RPMI7951 (cell line): ENCODE measurements at regions not wholly inside any gene's neighbourhood (a gene's known extent, or its start where the extent isn't known, plus 50 kb on each side); places are given as distances from the start of the nearest gene placed in this dataset.
"Not testable (repeated sequence)": the region's sequence is repeated elsewhere in the genome, so short reads cannot be mapped to it uniquely, and the experiment has no call there.

Experiments
- DNase-seq: peaks from one replicate; pipeline ENCODE4 v3.0.0-alpha.2; 2012; ENCODE audit warnings: low read depth

GRCh38 chr14:38710881-38711280 is 392.2 kb downstream of the SEC23A start:
- no peak for DNase-seq

GRCh38 chr14:38710196-38710595 is 392.8 kb downstream of the SEC23A start:
- DNase-seq, result no peak

DNA sequence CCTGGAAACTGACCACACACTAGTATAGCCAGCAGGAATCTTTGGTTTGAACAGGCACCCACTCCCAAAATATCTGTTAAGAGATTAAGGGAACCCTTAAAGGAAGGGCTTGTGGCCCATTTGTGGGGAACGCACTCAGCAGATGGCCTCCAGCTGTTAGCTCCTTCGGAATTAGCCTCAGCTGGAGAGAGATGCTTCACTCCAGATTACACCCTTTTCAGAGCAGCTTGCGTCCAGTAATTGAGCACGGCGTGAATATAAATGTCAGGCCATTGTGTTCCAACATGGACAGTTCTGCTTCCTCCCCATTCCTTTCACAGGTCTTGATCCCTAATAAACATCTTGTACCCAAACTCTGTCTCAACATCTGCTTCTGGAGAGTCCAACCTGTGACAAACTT is 397.8 kb downstream of the SEC23A start:
- DNase-seq, result no peak

GRCh38 chr14:38704220-38704619 is 398.8 kb downstream of the SEC23A start:
- DNase-seq, result no peak

DNA sequence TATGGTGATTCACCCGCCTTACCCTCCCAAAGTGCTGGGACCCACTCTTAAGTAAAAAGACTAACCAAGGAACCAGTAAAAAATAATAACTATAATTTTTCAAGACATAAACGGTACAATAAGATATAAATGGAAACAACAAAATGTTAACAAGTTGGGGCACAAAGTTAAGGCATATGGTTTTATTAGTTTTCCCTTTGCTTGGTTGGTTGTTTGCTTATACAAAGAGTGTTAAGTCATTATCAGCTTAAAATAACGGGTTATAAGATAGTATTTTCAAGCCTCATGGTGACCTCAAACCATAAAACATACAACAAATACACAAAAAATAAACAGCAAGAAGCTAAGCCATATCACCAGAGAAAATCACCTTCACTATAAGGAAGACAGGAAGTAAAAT is 406.1 kb downstream of the SEC23A start:
- no peak for DNase-seq

GRCh38 chr14:38693423-38693822 is 409.6 kb downstream of the SEC23A start:
- no peak for DNase-seq

DNA sequence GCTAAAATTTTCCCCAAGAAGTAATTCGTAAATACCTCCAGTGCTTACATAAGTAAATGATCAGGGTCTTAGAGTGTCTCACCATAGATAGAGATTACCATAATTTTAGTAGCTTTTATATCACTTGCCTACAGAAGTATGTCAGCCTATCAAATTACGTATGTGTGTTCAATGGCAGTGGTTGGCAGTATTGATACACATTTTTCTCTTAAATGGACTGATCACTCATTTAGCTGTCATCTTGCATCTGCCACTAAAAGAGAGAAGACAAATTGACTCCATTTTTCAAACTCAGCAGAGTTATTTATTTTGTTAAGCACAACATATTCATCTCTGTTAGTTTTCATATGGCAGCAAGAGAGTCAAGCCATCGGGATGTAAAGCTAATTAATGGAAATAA is 413.1 kb upstream of the CLEC14A start:
- DNase-seq, result no peak

DNA sequence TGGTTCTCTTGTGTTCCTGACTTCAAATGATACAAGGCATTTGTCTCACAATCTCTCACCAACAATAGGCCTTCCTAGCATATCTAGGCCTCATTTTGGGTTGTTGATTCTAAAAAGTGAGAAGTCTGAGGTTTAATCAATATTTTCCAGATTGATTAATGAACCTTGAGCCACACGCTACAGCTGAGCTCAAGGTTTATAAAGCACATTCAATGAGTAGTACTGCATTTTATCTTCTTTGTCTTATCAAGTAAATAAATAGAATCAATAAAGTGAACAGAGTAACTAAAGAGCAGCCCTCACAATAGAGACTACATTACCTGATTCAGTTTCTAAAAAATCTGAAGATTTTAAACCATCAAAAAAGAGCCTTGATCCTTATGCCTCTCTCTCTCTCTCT is 407.5 kb upstream of the CLEC14A start:
- no peak for DNase-seq

DNA sequence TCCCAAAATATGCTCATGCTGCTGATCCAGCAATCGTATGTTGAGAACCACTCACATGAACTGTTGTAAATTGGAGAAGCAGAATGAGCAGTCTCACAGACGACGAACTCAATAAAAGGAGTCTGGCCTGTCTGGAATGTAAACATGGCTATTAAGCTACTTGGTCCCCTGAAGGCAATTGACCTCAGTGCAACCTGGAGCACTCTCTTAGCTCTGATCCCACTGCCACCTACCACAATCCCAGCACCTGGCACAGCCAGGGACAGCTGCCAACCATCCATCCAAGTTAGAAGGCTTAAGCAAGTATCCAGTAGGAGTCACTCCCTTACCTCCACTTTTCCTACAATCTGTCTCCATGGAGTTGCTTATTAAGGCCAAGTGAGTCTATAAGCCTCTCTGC is 406.9 kb upstream of the CLEC14A start:
- no peak for DNase-seq

DNA sequence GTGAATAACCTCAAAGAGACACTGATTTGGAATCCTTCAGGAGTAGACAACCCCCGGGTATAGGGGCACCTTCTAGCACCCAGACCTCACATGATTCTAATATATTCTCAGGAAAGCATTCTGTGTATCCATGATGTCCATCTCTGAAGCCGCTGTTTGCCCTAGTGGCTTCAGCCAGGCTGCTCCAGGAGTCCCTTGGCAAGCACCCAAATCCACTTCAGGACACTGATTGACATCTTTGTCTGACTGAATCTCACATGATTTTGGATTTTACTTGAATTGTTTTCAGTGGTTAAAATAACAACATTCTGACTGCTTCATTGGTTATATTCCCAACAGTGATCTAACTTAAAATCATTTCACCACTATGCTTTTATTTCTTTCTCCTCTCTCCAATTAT is 390.5 kb upstream of the CLEC14A start:
- DNase-seq, result no peak

DNA sequence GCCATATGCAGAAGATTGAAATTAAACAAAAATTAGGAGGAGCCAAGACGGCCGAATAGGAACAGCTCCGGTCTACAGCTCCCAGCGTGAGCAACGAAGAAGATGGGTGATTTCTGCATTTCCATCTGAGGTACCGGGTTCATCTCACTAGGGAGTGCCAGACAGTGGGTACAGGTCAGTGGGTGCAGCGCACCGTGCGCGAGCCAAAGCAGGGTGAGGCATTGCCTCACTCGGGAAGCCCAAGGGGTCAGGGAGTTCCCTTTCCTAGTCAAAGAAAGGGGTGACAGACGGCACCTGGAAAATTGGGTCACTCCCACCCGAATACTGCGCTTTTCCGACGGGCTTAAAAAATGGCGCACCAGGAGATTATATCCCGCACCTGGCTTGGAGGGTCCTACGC is 379.0 kb upstream of the CLEC14A start:
- not testable (repeated sequence) for DNase-seq

DNA sequence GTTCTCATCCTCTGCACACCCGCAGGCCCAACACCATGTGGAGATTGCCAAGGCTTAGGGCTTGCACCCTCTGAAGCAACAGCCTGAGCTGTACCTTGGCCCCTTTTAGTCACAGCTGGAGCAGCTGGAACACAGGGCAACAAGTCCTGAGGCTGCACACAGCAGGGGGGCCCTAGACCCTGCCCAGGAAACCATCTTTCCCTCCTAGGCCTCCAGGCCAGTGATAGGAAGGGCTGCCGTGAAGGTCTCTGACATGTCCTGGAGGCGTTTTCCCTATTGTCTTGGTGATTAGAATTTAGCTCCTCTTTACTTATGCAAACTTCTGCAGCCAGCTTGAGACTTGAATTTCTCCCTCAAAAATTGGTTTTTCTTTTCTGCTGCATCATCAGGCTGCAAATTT is 373.5 kb upstream of the CLEC14A start:
- DNase-seq, result no peak

DNA sequence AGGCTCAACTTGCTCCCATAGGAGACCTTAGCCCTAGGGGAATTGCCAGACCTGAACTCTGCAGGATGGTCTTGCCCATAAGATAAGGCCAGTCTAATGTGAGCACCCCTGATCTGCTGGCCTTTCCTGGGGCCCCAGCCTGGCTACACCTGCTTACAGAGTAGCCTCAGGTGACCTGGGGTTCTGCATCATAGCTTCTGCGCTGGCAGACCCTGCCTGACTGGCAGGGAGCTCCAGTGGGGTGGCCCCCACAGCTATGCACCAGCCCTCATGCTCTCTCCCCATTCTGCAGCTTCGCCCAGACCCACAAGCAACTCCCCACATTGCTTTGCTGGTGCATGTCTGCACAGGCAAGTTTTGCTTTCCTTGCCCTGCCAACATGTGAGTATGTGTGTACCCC is 371.3 kb upstream of the CLEC14A start:
- DNase-seq, result no peak

GRCh38 chr14:38623661-38624060 is 367.8 kb upstream of the CLEC14A start:
- DNase-seq, result no peak

DNA sequence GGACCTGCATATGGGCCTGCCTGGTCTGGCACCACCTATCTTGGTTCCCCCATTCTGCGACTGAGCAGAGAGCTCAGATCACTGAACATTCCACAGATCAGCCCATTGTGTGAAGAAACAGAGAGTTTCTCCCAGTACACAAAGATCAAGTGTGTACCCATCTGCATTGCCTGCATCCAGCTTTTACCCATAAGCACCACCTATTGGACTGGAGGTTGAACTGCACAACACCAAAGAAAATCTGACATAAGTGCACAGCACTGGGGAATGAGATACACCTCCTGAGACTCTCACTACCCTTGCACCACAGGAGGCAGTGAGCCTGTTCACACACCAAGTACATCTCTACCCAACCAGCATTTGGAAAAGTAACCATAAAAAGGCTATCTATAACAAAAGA is 362.6 kb upstream of the CLEC14A start:
- DNase-seq, result no peak

DNA sequence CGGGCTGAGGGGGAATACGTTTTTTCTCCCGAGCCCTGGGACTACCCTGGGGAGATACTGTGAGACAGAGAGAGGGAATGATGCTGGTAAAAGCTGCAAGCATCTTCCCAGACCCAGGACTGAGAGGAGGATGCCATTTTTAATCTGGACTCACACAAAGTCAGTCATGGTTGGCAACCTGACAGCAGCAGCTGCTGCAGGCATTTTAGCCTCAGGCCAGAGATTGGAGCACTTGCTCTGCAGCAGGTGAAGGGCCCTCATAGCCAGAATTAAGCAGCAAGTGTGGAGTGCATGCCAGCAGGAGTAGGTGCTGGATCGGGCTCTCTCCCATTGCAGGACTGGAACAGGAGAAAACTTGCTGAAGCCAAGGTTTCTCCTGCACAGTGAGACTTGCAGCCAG is 361.1 kb upstream of the CLEC14A start:
- no peak for DNase-seq

GRCh38 chr14:38611928-38612327 is 356.0 kb upstream of the CLEC14A start:
- DNase-seq, result no peak

DNA sequence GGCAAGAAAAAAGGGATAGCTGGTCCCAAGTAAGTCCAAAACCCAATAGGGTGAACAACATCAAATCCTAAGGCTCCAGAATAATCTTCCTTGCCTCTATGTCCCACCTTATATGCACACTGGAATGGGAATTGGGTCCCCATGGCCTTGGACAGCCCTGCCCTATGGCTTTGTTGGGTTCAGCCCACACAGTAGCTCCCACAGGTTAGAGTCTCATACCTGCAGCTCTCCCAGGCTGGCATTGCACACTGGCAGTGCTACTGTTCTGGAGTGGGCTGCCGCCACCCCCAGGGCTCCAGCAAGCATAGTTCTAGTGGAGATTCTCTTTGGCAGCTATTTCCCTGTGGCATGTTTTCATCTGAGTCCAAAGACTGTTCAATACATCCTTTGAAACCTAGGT is 352.4 kb upstream of the CLEC14A start:
- no peak for DNase-seq

DNA sequence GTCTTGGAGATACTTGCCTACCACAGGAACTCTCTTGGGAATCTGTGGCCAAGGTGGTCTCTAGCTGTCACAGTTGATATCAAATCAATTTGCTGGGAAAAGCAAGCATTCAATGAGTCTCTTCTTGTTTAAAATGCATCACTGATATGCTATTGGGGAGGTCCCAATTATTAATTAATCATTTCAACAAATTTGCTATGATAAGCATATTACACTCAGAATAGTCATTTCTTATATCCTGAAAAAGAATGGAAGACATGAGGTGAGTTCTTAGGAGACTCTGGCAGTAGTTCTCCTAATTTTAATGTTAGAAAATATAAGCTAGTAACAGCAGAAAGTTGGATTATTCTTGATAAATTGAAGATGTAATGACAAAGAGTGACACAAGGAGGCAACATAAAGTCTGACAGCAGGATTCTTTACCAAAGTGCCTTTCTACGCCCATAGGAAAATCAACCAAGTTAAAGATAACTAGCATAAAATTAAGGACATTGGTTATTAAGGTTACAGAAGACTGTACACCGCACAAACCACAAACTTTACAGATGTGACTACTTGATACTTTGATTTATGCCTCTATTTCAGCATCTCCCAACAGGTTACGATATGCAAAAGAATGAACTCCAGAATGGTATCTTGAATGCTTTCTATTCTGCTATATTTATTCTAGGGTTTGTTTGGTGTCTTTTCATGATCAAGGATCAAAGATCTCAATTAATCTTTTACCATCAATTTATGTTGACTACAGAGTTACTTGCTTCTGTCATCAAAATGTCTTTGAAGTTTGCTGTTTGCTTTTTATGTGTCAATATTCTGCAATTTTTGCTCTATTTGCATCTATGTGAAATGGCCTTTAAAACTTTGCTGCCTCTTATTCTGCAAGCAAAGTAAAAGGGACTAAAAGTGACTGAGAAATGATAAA is 349.6 kb upstream of the CLEC14A start:
- no peak for DNase-seq

GRCh38 chr14:38600572-38600971 is 344.7 kb upstream of the CLEC14A start:
- not testable (repeated sequence) for DNase-seq

DNA sequence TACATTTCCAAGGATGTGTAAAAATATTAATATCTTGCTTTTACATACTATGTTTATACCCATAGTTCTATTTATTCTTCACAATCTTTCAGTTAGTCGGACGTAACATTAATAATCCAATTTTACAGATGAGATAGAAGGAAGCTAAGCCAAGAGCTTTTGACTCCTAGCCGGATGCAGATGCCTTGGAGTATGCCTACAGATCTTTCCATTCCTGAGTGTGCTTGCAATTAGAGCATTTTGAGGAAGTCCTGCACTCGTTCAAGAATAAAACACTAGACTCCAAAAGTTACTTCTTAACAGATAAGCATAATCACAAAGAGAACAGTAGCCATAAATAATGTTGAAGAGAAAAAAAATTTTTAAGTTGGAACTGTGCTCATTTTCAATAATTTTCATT is 337.6 kb upstream of the CLEC14A start:
- no peak for DNase-seq

GRCh38 chr14:38592764-38593442 is 337.0 kb upstream of the CLEC14A start:
- DNase-seq, result no peak

- no peak for DNase-seq
These were observed 334.0 kb upstream of the CLEC14A start for GRCh38 chr14:38589747-38590350.
